ENCODE measurements at regions not wholly inside any gene's neighbourhood (a gene's known extent, or its start where the extent isn't known, plus 50 kb on each side); places are given as distances from the start of the nearest gene placed in this dataset.

DNA sequence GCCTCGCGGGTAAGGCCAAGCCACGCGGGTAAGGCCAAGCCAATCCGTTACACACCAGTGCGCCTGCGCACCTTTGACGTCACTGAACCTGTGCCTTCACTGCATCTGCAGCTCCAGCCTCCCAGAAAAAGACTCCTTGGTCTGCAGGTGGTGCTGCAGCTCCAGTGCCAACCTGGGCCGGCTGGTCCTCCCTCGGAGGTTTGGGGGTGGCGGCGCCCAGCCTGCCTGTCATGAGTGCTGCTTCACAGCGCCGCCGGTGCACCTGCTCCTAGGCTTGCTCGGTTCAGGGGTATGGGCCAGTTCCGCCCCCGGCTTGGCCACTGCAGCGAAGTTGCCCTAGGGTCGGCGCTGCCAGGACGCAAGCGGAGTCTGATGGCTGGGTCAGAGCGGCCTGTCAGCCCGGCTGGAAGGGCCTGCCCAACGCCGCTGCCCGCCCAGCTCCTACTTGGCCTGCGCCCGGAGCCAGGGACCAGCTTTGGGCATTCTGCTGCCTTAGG is 146.6 kb downstream of the USP22 start:
- no peak for TF ChIP-seq CTCF (conservative IDR thresholded peaks at IDR 0.05; ENCODE audit: low read length)
- no peak for TF ChIP-seq EZH2phosphoT487 (IDR thresholded peaks at IDR 0.05; ENCODE audit: borderline replicate concordance)

All from Loucy (cell line).